Right atrium auricular region (tissue), 2 donors: ENCODE measurements at regions not wholly inside any gene's neighbourhood (a gene's known extent, or its start where the extent isn't known, plus 50 kb on each side); places are given as distances from the start of the nearest gene placed in this dataset.

Source experiments
- DNase-seq: peaks from one replicate; pipeline ENCODE4 v3.0.0-alpha.2; 2019; ENCODE audit warnings: low spot score
- H3K27ac ChIP-seq, 2 donors: fragments of 200-600 bp; sonication (generic); 1 replicate in 1 of 2; 2 replicates in 1 of 2; pipeline ENCODE4 v1.5.1; 2016 to 2019
- H3K27me3 ChIP-seq, 2 donors: fragments of 200-600 bp; sonication (generic); one replicate each; pipeline versions ENCODE4 v1.5.1 to v1.6.0; 2017 to 2019
- H3K36me3 ChIP-seq: fragments of 200-600 bp; sonication (generic); one replicate; pipeline ENCODE4 v1.5.1; 2016
- H3K4me1 ChIP-seq, 2 donors: fragments of 200-600 bp; sonication (generic); one replicate each; pipeline versions ENCODE4 v1.5.1 to v1.6.0; 2017 to 2019
- H3K4me3 ChIP-seq, 2 donors: fragments of 200-600 bp; sonication (generic); 1 replicate in 1 of 2; 2 replicates in 1 of 2; pipeline ENCODE4 v1.5.1; 2017 to 2019; ENCODE audit warnings: mild to moderate bottlenecking in 1 of 2, moderate library complexity in 1 of 2
- H3K9me3 ChIP-seq, 2 donors: fragments of 200-600 bp; sonication (generic); one replicate each; pipeline ENCODE4 v1.5.1; 2019
- CTCF ChIP-seq, 2 donors: fragments of 200-600 bp; sonication (generic); IDR thresholded peaks; one replicate each; pipeline ENCODE4 v1.5.1; 2019; ENCODE audit warnings: antibody characterized with exemption in 2 of 2

- Histone ChIP-seq H3K27ac (peak overlapping the region in 1 of 2 donors; percentile 77), H3K4me1 (peaks cover 0 to 63% of the 10 kb centered on the region in 2 donors), H3K36me3 (peaks cover 12% of the 10 kb centered on the region), H3K4me3 (no peak overlapping the region), H3K9me3 (no peaks in the 10 kb centered on the region), H3K27me3 (no peaks in the 10 kb centered on the region)
- no peak for DNase-seq
- TF ChIP-seq CTCF (IDR thresholded peaks at IDR 0.05) = no peak
These were observed 158.7 kb downstream of the HAUS1 start for GRCh38 chr18:46262856-46263255.

GRCh38 chr18:46264255-46264654 lies 160.1 kb downstream of the HAUS1 start:
- peak overlapping the region; percentile 52 to 71 for H3K27ac ChIP-seq
- no peak for TF ChIP-seq CTCF (IDR thresholded peaks at IDR 0.05)
- H3K4me3 ChIP-seq = no peak overlapping the region
- no peak for DNase-seq
- H3K36me3 ChIP-seq = peaks cover 12% of the 10 kb centered on the region
- peaks cover 0 to 63% of the 10 kb centered on the region in 2 donors for H3K4me1 ChIP-seq
- H3K9me3 ChIP-seq = no peaks in the 10 kb centered on the region
- no peaks in the 10 kb centered on the region for H3K27me3 ChIP-seq

- H3K4me1 ChIP-seq = peaks cover 0 to 53% of the 10 kb centered on the region in 2 donors
- no peak for TF ChIP-seq CTCF (IDR thresholded peaks at IDR 0.05)
These were observed 161.3 kb downstream of the HAUS1 start for GRCh38 chr18:46265196-46266156.

GRCh38 chr18:46266473-46266872 lies 162.3 kb downstream of the HAUS1 start:
- no peak for TF ChIP-seq CTCF (IDR thresholded peaks at IDR 0.05)
- no peak overlapping the region for H3K27ac ChIP-seq
- H3K4me3 ChIP-seq = no peak overlapping the region
- H3K27me3 ChIP-seq = no peaks in the 10 kb centered on the region
- H3K36me3 ChIP-seq = peaks cover 12% of the 10 kb centered on the region
- H3K4me1 ChIP-seq = peaks cover 0 to 44% of the 10 kb centered on the region in 2 donors
- no peaks in the 10 kb centered on the region for H3K9me3 ChIP-seq
- DNase-seq = no peak

More at GRCh38 chr18:46265196-46266156, 161.3 kb downstream of the HAUS1 start:
- Histone ChIP-seq H3K4me3 (no peak overlapping the region), H3K36me3 (peaks cover 12% of the 10 kb centered on the region), H3K27ac (peak overlapping the region; percentile 5 to 71), H3K9me3 (no peaks in the 10 kb centered on the region), H3K27me3 (no peaks in the 10 kb centered on the region)
- no peak for DNase-seq

GRCh38 chr18:46268671-46269070 lies 164.5 kb downstream of the HAUS1 start:
- Histone ChIP-seq H3K4me3 (no peak overlapping the region), H3K27ac (peak overlapping the region; percentile 28 to 51), H3K36me3 (peaks cover 2% of the 10 kb centered on the region), H3K9me3 (no peaks in the 10 kb centered on the region), H3K4me1 (peaks cover 0 to 22% of the 10 kb centered on the region in 2 donors), H3K27me3 (no peaks in the 10 kb centered on the region)
- no peak for DNase-seq
- TF ChIP-seq CTCF (IDR thresholded peaks at IDR 0.05) = no peak
